ENCODE measurements at regions not wholly inside any gene's neighbourhood (a gene's known extent, or its start where the extent isn't known, plus 50 kb on each side); places are given as distances from the start of the nearest gene placed in this dataset.
"Not testable (repeated sequence)": the region's sequence is repeated elsewhere in the genome, so short reads cannot be mapped to it uniquely, and the experiment has no call there.

- DNase-seq (ENCODE audit: low spot score) = no peak
These were observed 1860.1 kb upstream of the ACO1 start for GRCh38 chr9:30524311-30524710.

DNA sequence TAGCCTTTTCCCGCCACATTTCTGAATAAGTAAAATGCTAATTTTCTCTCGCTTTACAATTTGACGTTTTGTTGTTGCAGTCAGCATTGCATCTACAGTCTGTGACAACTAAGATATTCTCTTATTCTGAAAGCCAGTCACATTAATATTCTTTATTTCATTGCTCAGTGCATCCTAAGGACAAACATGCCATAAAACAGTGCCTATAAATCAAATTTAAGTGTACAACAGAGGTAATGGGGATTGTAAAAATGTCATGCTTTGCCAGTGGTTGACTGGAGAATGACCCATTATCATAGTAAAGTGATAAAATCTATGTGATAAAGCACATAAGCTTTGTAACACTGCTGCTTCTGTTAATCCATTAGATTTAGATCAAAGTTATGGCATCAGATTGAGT, 1850.0 kb upstream of the ACO1 start:
- DNase-seq (ENCODE audit: low spot score) = no peak

DNA sequence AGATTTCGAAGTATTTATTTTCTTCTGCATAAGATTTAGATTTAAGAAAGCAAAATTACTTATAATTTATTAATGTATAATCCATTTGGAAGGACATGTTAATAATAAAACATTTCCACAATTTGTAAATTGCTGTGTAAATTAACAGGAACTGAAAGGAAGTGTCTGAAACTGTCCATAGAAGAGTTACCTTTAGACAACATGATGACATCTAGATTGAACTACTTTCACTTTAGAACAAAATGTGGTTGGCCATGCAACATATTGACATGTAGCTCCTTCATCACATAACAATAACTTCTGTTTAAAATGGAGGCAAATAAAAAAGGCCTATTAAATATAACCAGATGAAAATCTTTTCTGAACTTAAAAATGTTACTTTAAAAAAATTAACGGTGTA, 1849.5 kb upstream of the ACO1 start:
- DNase-seq (ENCODE audit: low spot score) = no peak

GRCh38 chr9:30536494-30536893, 1847.9 kb upstream of the ACO1 start:
- DNase-seq (ENCODE audit: low spot score) = no peak

- DNase-seq (ENCODE audit: low spot score) = not testable (repeated sequence)
These were observed 1844.7 kb upstream of the ACO1 start for GRCh38 chr9:30539696-30540095.

DNA sequence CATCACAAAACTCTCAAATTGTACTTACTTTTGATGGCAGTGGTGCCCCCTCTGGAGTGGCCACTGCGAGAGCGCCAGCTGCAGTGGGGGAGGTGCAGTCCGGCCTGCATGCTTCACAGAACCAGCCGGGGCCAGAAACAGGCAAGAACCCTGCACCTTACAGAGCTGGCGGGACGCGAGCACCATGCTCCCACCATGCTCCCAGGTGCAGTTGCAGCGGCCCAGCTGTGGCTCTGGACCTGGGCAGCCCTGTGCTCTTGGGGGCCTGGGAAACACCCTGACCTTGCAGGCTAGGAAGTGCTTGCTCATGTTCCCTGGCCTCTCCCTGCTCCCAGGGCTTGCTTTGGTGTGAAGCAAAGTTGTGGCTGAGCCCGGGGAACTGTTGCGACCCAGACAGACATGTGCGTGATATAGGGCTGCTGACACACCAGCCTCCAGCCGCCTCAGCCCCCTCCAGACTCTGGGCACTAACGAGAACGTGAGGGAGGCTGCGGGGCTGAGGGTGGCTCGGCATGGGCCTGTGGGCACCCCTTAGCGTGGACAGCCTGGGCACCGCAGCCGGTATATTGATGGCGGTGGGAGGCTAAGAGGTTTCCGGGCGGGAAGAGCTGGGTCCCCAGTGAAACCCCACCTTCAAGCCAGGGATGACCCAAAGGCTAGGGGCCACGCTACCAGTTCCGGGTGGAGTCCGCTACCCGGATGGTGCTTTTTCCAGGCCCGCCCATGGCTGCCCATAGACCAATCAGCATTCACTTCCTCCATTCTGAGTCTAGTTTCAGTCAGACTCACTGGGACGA, 1809.9 kb upstream of the ACO1 start:
- no peak for DNase-seq (ENCODE audit: low spot score)

GRCh38 chr9:30575218-30575617, 1809.2 kb upstream of the ACO1 start:
- DNase-seq (ENCODE audit: low spot score) = no peak

- no peak for DNase-seq (ENCODE audit: low spot score)
These were observed 1808.8 kb upstream of the ACO1 start for GRCh38 chr9:30575691-30576090.

DNA sequence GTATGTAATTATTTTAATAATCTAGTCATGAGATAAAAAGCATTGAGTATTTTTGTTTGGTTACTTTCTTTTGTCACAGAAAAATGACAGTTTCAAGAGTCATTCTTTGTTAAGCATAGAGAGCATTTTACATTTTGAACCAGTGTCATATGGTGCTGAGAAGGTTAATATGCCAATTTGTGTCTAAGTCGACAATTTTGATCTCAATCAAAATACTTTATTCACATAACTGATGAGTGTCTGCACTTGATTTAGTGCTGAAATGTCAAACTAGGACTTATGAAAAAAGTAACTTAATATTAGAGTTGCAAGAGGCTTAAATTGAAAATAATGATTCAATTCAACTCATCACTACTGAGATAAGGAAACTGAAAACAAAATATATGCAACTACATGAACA, 1804.6 kb upstream of the ACO1 start:
- DNase-seq (ENCODE audit: low spot score) = no peak

GRCh38 chr9:30582240-30582639, 1802.2 kb upstream of the ACO1 start:
- DNase-seq (ENCODE audit: low spot score) = no peak

GRCh38 chr9:30584559-30584958, 1799.9 kb upstream of the ACO1 start:
- no peak for DNase-seq (ENCODE audit: low spot score)

DNA sequence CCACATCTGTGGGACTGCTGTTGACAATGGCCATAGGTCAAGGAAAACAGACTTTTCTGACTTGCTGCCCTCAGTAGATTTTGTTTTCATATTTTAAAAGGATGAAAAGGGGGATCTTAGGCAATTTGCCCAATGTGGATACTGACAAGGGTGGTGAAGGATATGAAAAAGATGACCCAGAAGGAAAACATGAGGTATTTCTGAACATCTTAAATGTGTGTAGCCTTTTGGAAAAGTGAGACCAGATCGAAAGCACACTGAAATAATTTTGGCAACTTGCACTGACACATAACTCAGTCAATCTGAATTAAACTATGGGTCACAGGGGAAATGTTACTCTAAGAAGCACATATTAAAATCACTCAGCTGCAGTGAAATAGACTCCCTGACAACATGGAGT, 1793.0 kb upstream of the ACO1 start:
- DNase-seq (ENCODE audit: low spot score) = no peak

- DNase-seq (ENCODE audit: low spot score) = no peak
These were observed 1786.8 kb upstream of the ACO1 start for GRCh38 chr9:30597608-30598007.

DNA sequence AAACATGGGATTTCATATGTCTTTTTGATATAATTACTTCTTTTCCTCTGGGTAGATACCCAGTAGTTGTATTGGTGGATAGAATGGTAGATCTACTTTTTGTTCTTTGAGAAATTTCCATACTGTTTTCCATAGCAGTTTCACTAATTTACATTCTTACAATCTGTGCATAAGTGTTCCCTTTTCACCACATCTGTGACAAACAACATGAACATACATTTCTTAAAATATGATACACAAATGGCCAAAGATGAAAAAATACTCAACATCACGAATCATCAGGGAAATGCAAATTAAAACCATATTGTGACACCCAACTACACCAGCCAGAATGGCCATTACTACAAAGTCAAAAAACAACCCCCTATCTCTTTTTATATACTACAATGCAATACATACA, 1778.5 kb upstream of the ACO1 start:
- DNase-seq (ENCODE audit: low spot score) = no peak

DNA sequence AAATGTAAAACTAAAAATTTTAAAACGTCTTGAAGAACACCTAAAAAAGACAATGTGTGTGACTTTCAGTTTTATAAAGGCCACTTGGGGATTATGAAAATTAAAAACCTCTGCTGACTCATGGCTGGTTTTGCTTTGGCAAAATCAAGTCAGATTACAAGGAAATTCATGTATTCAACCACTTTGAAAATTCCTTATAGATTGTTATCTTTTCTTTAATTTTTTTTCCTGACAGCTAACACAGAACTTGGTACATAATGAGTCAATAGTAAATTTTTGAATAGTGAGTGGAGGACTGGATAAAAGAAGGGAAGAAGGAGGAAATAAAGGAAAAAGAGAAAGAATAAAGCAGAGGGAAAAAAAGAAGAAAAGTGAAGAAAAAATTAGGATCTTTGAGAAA, 1774.7 kb upstream of the ACO1 start:
- no peak for DNase-seq (ENCODE audit: low spot score)

DNA sequence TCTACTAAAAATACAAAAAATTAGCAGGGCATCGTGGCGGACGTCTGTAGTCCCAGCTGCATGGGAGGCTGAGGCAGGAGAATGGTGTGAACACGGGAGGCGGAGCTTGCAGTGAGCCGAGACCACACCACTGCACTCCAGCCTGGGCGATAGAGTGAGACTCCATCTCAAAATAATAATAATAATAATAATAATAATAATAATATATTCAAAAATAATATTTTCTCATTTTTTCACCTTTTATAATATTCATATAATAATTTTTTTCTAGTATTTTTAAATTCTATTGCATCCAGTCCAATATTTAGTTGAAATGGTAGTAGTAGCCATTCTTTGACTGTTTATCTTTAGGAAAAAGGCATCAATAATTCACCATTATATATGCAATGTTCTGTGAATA, 1767.7 kb upstream of the ACO1 start:
- not testable (repeated sequence) for DNase-seq (ENCODE audit: low spot score)

GRCh38 chr9:30622561-30622960, 1761.9 kb upstream of the ACO1 start:
- no peak for DNase-seq (ENCODE audit: low spot score)

GRCh38 chr9:30628915-30629567, 1755.4 kb upstream of the ACO1 start:
- DNase-seq (ENCODE audit: low spot score) = no peak

GRCh38 chr9:30630459-30630858, 1754.0 kb upstream of the ACO1 start:
- DNase-seq (ENCODE audit: low spot score) = no peak

DNA sequence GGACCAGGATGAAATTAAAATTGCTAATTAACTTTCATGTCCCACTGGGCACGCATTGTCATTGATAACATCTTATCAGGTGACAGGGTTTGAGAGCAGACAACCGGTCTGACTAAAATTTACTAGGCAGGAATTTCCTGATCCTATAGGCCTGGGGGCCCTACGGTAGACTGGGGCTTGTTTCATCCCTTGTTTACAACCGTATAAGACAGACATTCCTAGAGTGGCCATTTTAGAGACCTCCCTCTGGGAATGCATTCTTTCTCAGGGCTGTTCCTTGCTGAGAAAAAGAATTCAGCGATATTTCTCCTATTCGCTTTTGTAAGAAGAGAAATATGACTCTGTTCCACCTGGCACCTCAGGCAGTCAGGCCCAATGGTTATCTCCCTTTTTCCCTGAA, 1737.8 kb upstream of the ACO1 start:
- DNase-seq (ENCODE audit: low spot score) = not testable (repeated sequence)

- DNase-seq (ENCODE audit: low spot score) = no peak
These were observed 1722.5 kb upstream of the ACO1 start for GRCh38 chr9:30661925-30662324.

DNA sequence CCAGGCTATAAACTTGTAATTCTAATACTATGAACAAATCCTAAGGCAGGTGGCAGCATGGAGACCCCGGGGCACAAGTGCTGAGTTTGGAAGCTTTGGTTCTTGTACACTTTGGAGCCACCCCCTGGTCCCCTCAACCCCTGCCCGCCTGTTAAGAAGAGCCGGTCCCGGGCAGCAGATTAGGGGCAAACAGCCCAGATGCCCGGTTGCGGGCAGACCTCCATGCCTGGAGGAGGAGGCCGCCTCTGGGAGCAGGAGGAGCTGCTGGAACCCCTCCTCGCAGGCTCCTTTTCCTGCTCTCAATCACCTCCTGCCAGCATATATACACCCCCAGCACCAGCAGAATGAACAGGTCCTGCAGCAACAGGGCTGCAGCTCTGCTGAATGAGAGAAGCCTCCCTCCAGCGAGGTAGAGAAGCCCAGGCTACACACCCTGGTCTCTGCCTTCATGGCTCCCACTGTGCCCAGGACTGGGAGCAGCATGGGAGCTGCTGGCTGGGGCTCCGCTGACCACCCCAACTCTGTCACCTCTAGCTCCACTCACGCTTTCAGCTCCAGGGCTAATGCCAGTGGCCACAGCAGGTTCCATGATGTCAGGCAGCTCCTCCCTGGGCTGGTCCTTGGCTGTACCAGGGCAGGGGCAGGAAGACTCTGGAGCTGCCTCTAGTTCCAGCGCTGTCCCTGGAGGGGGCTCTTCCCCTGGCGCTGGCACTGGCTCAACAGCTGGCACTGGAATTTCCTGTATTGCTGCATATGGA, 1713.5 kb upstream of the ACO1 start:
- no peak for DNase-seq (ENCODE audit: low spot score)

DNA sequence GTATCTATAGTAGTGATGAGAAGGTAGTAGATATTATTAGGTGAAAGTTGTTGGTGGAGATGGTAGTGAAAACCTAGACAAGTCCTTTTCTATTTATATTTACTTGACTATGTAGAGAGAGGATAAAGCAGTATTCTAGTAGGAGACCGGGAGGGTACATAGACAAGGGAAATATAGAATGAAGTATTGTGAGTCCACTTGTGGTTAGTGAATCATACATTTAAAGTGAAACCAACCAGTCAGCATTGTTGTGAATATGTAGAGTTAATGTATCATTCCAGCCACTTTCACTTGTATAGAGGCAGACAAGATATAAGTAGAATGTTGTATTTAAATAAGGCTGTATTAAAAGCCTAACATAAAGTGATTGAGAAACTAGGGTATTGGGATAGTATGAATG, 1711.3 kb upstream of the ACO1 start:
- DNase-seq (ENCODE audit: low spot score) = no peak
